ENCODE measurements at regions not wholly inside any gene's neighbourhood (a gene's known extent, or its start where the extent isn't known, plus 50 kb on each side); places are given as distances from the start of the nearest gene placed in this dataset.

- Histone ChIP-seq H2AFZ (replicated peaks; ENCODE audit: low read length, poor library complexity) (peak overlapping the region; percentile 51), H2AK5ac (ENCODE audit: low read depth, low read length) (peak overlapping the region; percentile 7; the same call in 1 of the 2 replicates), H3K27me3 (ENCODE audit: control insufficient read depth, insufficient read depth, low read length) (peaks cover 4% of the 10 kb centered on the region), H4K8ac (ENCODE audit: low read depth in 2 of 2, low read length in 2 of 2) (no peak overlapping the region), H3K56ac (ENCODE audit: extremely low read depth, insufficient read depth, low read length) (no peak overlapping the region), H3K23ac (ENCODE audit: low read depth, low read length) (no peak overlapping the region), H3K4me1 (ENCODE audit: control insufficient read depth, insufficient read depth, low read length) (no peaks in the 10 kb centered on the region), H2BK15ac (ENCODE audit: low read depth, low read length) (no peak overlapping the region), H3K4ac (ENCODE audit: low read depth, low read length) (no peak overlapping the region), H3K9me1 (ENCODE audit: insufficient read depth, low read length) (no peaks in the 10 kb centered on the region), H2BK20ac (ENCODE audit: low read depth, low read length) (no peak overlapping the region), H3K4me3 (ENCODE audit: insufficient read depth, low read depth, low read length) (no peak overlapping the region), H3K18ac (ENCODE audit: low read depth, low read length) (no peak overlapping the region), H4K20me1 (ENCODE audit: insufficient read depth, low read length) (no peaks in the 10 kb centered on the region), H2AK9ac (replicated peaks; ENCODE audit: low read depth, low read length, poor library complexity) (no peak overlapping the region), H3K9me3 (ENCODE audit: control insufficient read depth, insufficient read depth, low read length) (no peaks in the 10 kb centered on the region), H4K5ac (ENCODE audit: low read depth, low read length) (no peak overlapping the region), H3K9ac (ENCODE audit: low read depth, low read length) (no peak overlapping the region), H4K91ac (ENCODE audit: insufficient read depth, low read depth, low read length) (no peak overlapping the region), H2BK5ac (ENCODE audit: low read depth, low read length, poor library complexity, severe bottlenecking) (no peak overlapping the region), H3K36me3 (ENCODE audit: control insufficient read depth, insufficient read depth, low read length) (no peaks in the 10 kb centered on the region), H3K4me2 (ENCODE audit: low read depth, low read length) (no peak overlapping the region), H3K14ac (replicated peaks; ENCODE audit: low read depth, low read length) (no peak overlapping the region), H3K79me1 (ENCODE audit: low read depth in 1 of 2, low read length in 2 of 2) (no peaks in the 10 kb centered on the region), H3K27ac (ENCODE audit: insufficient read depth, low read length) (no peak overlapping the region), H2BK120ac (ENCODE audit: low read depth, low read length) (peak overlapping the region; percentile 32; the same call in 1 of the 2 replicates)
- dilution Hi-C loops (cut with HindIII; ENCODE audit: low sequenced_read_pairs, unreplicated experiment) = loop anchor here (25.0 kb wide), 1 partner anchor 271 kb away; no protein-coding TSS in a partner anchor
- in situ Hi-C loops (cut with MboI; ENCODE audit: low sequenced_read_pairs) = no loop called here
- TF ChIP-seq ELK1 (IDR thresholded peaks at IDR 0.05; ENCODE audit: borderline replicate concordance, low read depth, low read length) (no peak), USF2 (IDR thresholded peaks at IDR 0.05; ENCODE audit: low read depth, low read length) (no peak), RFX5 (IDR thresholded peaks at IDR 0.05; ENCODE audit: low read depth, low read length) (no peak), RAD21 (IDR thresholded peaks at IDR 0.05; ENCODE audit: low read length) (peak; percentile 75), MAFK (IDR thresholded peaks at IDR 0.05; ENCODE audit: low read depth, low read length) (no peak), CHD1 (IDR thresholded peaks at IDR 0.05; ENCODE audit: low read depth, low read length) (no peak), CTCF (conservative IDR thresholded peaks at IDR 0.05; ENCODE audit: low read depth, low read length) (peak; percentile 86), FOS (IDR thresholded peaks at IDR 0.05; ENCODE audit: low read depth, low read length) (no peak), MXI1 (IDR thresholded peaks at IDR 0.05; ENCODE audit: borderline replicate concordance, low read depth, low read length) (no peak), POLR2A (IDR thresholded peaks at IDR 0.05; ENCODE audit: low read depth, low read length) (no peak), BHLHE40 (IDR thresholded peaks at IDR 0.05; ENCODE audit: low read depth, low read length) (no peak), MAZ (IDR thresholded peaks at IDR 0.05; ENCODE audit: borderline replicate concordance, low read depth, low read length) (no peak), CEBPB (IDR thresholded peaks at IDR 0.05; ENCODE audit: low read depth, low read length) (no peak), NFE2L2 (IDR thresholded peaks at IDR 0.05; ENCODE audit: low read depth, low read length) (no peak), RCOR1 (IDR thresholded peaks at IDR 0.05; ENCODE audit: insufficient replicate concordance, low read length) (no peak), SMC3 (IDR thresholded peaks at IDR 0.05; ENCODE audit: low read depth, low read length) (peak; percentile 67)
- no TSS peak for BruUV-seq (replicated peaks)
- intact Hi-C loops (cut with micrococcal nuclease) = loop anchor here (1.0 to 5.0 kb wide), 2 partner anchors 59 to 267 kb away; no protein-coding TSS in a partner anchor
- DNase-seq (peak; percentile 72), ATAC-seq (ENCODE audit: low read depth) (peak; percentile 93)
- CTCF ChIA-PET = interaction anchor here (0.6 to 1.3 kb wide), 9 partner anchors 10 to 88 kb away, joined by 3 to 5 read pairs (median 3); no protein-coding TSS in a partner anchor
- WGBS, 2 experiments (ENCODE audit: extremely low coverage in 2 of 2, insufficient read length in 1 of 2) = no CpG with 5 or more reads among the region's 3 CpGs
- POLR2A ChIA-PET (ENCODE audit: unreplicated experiment) = no interaction called here
These were observed 233.2 kb upstream of the PRSS1 start for GRCh38 chr7:142516038-142516501.
